ENCODE measurements at regions not wholly inside any gene's neighbourhood (a gene's known extent, or its start where the extent isn't known, plus 50 kb on each side); places are given as distances from the start of the nearest gene placed in this dataset.
"Not testable (repeated sequence)": the region's sequence is repeated elsewhere in the genome, so short reads cannot be mapped to it uniquely, and the experiment has no call there.

DNA sequence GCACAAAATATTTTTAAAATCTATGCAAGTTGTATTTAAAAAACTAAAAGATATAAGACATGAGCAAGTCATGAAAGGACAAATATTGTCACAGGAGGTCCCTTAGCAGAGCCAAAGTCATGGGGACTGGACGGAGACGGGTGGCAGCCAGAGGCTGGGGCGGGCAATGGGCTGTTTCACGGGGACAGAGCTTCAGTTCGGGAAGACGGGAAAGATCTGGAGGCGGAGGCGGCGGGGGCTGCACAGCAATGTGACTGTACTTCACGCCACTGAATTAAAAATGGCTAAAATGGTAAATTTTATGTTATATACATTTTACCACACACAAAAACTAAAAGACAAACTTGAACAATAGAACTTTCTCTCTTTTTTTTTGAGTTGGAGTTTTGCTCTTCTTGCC, 60.0 kb upstream of the METRNL start:
- no peak for DNase-seq (ENCODE audit: low spot score)

DNA sequence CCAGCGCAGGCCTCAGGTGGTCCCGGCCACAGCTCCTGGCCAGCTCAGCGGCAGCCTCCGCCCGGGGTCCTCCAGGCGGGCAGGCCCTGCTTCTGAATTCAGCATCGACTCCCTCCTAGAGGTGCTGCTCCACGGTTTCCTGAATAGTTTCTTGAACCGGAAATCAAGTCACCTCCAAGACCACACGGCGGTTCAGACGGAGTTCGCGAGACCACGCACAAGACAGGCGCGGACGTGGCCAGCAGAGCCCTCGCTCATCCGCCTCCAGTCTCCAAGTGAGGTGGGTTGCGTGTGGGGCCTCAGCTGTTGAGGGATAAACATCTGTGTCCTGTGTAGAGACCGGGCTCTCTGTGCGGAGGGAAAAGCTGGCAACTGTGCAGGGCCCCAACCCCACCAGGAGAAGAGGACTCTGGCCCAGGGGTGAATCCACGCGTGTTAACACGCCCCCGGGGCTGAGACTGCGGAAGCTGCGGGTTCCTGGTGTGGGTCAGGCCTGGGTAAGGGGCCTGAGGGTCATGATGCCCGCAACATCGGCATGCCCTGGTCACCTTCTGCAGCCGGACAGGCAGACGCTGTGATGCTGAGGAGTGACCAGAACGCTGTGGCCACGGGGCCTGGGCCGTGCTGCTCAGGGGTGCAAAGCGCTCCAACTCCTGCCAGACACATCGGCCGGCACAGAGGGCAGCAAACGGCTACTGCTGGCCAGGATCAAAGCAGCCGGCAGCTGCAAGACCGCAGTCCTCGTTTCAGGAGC, 55.0 kb upstream of the METRNL start:
- DNase-seq (ENCODE audit: low spot score), result no peak

DNA sequence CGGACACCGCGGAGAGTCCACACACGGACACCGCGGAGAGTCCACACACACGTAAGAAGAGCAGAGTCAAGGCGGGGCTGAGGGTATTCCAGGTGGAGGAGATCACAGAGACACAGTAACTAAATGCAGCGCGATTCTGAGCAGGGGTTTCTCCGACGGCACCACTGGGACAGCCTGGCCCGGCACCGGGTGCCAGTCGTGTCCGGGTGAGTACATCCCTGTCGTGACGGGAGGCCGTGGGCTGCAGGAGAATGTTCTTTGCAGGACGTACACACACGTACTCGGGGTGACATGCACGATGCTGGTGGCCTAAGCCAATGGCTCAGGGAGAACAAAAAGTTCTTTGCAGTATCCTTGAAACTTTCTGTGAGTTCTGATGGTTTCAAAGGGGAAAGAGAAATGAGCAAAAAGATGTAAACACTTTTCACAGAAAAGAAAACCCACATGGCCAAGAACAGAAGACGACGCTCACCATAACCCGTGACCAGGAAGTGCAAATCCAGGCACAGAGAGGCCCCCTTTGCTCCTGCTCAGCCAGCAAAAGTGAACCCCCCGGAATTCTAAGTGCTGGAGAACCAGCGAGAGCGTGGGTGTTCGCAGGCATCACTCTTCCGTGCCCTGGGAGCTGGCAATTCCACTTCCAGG, 53.7 kb upstream of the METRNL start:
- no peak for DNase-seq (ENCODE audit: low spot score)

DNA sequence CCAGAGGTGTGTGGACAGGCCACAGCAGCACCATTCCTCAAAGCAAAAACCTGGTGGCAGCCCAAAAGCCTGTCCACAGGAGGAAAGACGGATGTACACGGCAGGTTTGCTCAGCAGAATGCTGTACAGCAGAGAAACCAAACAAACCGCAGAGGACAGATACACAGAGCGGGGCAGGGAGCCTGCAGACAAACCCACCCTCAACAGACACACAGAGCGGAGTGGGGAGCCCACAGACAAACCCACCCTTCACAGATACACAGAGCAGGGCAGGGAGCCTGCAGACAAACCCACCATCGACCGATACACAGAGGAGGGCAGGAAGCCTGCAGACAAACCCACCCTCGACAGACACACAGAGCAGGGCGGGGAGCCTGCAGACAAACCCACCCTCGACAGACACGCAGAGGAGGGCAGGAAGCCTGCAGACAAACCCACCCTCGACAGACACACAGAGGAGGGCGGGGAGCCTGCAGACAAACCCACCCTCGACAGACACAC, 53.0 kb upstream of the METRNL start:
- DNase-seq (ENCODE audit: low spot score), result no peak

DNA sequence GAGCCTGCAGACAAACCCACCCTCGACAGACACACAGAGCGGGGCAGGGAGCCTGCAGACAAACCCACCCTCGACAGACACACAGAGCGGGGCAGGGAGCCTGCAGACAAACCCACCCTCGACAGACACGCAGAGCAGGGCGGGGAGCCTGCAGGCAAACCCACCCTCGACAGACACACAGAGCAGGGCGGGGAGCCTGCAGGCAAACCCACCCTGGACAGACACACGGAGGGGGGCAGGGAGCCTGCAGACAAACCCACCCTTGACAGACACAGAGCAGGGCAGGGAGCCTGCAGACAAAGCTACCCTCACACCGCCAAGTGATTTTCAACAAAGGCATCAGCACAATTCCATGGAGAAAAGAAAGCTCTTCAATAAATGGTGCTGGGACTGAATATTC, 52.5 kb upstream of the METRNL start:
- not testable (repeated sequence) for DNase-seq (ENCODE audit: low spot score)

DNA sequence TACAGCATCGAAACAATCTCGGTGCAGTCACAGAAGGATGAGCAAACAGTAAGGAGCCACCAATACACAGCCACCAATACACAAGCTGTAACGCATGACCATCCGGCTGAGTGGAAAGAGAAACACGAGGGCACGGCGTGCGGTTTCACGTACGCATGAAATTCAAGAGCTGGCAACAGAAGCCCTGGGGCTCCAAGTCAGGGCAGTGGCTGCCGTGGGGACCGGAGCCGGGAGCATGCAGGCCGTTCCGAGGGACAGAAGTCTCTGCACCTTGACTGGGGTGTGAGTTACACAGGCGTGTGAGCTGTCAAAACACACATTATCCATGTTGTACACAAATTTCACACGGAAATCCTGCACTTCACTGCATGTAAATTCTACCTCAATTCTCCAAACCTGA, 50.6 kb upstream of the METRNL start:
- no peak for DNase-seq (ENCODE audit: low spot score)

DNA sequence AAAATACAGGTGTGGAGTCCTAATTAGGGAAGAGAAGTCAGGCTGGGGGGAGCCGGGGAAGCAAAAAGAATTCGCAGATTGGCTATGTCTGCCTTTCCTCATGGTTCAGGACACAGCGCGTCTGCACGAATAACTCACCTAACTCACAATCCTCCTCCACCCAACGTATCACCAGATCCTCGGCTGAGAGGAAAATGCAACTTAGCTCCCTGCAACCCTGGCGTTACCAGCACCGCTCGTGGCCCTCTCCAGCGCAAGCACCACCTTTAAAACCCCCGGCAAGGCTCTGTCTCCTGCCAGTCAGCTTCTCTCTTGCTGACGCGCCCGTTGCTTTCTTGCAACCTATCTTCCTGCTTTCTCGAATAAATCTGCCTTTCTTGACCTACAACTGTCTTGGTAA, 49.8 kb upstream of the METRNL start:
- DNase-seq (ENCODE audit: low spot score), result no peak

All from AG08396 (cell line).